Endothelial cell (in vitro differentiated cells): ENCODE measurements at regions not wholly inside any gene's neighbourhood (a gene's known extent, or its start where the extent isn't known, plus 50 kb on each side); places are given as distances from the start of the nearest gene placed in this dataset.

Experiments
- DNase-seq: peaks from one replicate; pipeline ENCODE4 v3.0.0; 2021; ENCODE audit warnings: low spot score
- H3K27ac Mint-ChIP-seq: one replicate; pipeline ENCODE4 v1.8.0; 2021; ENCODE audit warnings: mixed read lengths, inconsistent platforms; ENCODE audit not compliant: unreplicated experiment
- H3K27me3 Mint-ChIP-seq: one replicate; pipeline ENCODE4 v1.8.0; 2021; ENCODE audit warnings: mild to moderate bottlenecking, moderate library complexity, mixed read lengths, inconsistent platforms; ENCODE audit not compliant: unreplicated experiment
- H3K36me3 Mint-ChIP-seq: one replicate; pipeline ENCODE4 v1.8.0; 2021; ENCODE audit warnings: mild to moderate bottlenecking, low read depth, mixed read lengths, inconsistent platforms; ENCODE audit not compliant: unreplicated experiment
- H3K4me1 Mint-ChIP-seq: one replicate; pipeline ENCODE4 v1.8.0; 2021; ENCODE audit warnings: mild to moderate bottlenecking, mixed read lengths, inconsistent platforms; ENCODE audit not compliant: unreplicated experiment
- H3K4me3 Mint-ChIP-seq: one replicate; pipeline ENCODE4 v1.8.0; 2021; ENCODE audit warnings: mild to moderate bottlenecking, mixed read lengths, inconsistent platforms; ENCODE audit not compliant: unreplicated experiment
- H3K9me3 Mint-ChIP-seq: one replicate; pipeline ENCODE4 v1.8.0; 2021; ENCODE audit warnings: mixed read lengths, inconsistent platforms; ENCODE audit not compliant: unreplicated experiment
- CTCF ChIP-seq: fragments of 200-600 bp; sonication (generic); IDR thresholded peaks from one replicate; pipeline ENCODE4 v1.5.0; 2021; ENCODE audit warnings: antibody characterized with exemption; ENCODE audit not compliant: unreplicated experiment

GRCh38 chr2:51959696-51960095 is 927.8 kb upstream of the NRXN1 start:
- H3K4me1 Mint-ChIP-seq = no peaks in the 10 kb centered on the region
- no peak for TF ChIP-seq CTCF
- no peak overlapping the region for H3K27ac Mint-ChIP-seq
- H3K4me3 Mint-ChIP-seq = no peak overlapping the region
- no peaks in the 10 kb centered on the region for H3K36me3 Mint-ChIP-seq
- H3K27me3 Mint-ChIP-seq = no peaks in the 10 kb centered on the region
- no peaks in the 10 kb centered on the region for H3K9me3 Mint-ChIP-seq
- DNase-seq = no peak

GRCh38 chr2:51953931-51954330 is 922.0 kb upstream of the NRXN1 start:
- Mint-ChIP-seq H3K27ac (no peak overlapping the region), H3K9me3 (peaks cover 10% of the 10 kb centered on the region), H3K27me3 (no peaks in the 10 kb centered on the region), H3K36me3 (peaks cover 7% of the 10 kb centered on the region), H3K4me3 (no peak overlapping the region), H3K4me1 (no peaks in the 10 kb centered on the region)
- TF ChIP-seq CTCF = no peak
- DNase-seq = no peak

GRCh38 chr2:51921076-51921475 is 889.1 kb upstream of the NRXN1 start:
- no peak for DNase-seq
- Mint-ChIP-seq H3K4me3 (no peak overlapping the region), H3K9me3 (no peaks in the 10 kb centered on the region), H3K36me3 (no peaks in the 10 kb centered on the region), H3K27me3 (no peaks in the 10 kb centered on the region), H3K27ac (no peak overlapping the region), H3K4me1 (no peaks in the 10 kb centered on the region)
- no peak for TF ChIP-seq CTCF

GRCh38 chr2:51920509-51920908 is 888.6 kb upstream of the NRXN1 start:
- Mint-ChIP-seq H3K27me3 (no peaks in the 10 kb centered on the region), H3K9me3 (no peaks in the 10 kb centered on the region), H3K36me3 (no peaks in the 10 kb centered on the region), H3K27ac (no peak overlapping the region), H3K4me1 (no peaks in the 10 kb centered on the region), H3K4me3 (no peak overlapping the region)
- TF ChIP-seq CTCF = no peak
- DNase-seq = no peak

DNA sequence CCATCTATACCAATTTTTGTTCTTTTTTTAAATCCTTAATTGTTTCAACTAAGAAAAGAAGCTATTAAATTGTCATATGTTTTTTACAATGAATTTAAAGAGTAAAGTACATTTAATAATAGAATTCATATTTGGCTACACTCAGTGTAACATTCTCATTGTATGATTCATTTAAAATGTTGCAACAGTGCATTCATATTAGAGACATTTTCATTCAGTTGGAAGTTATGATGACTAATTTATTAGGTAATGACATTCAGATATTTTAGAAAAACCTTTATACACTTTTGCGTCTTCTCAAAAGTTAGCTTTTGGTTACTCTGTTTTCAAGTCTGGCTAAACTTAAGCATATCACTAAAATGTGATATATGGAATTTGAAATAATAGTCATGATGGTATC is 887.5 kb upstream of the NRXN1 start:
- no peak overlapping the region for H3K4me3 Mint-ChIP-seq
- no peaks in the 10 kb centered on the region for H3K9me3 Mint-ChIP-seq
- no peaks in the 10 kb centered on the region for H3K27me3 Mint-ChIP-seq
- no peak overlapping the region for H3K27ac Mint-ChIP-seq
- H3K4me1 Mint-ChIP-seq = no peaks in the 10 kb centered on the region
- DNase-seq = no peak
- TF ChIP-seq CTCF = no peak
- no peaks in the 10 kb centered on the region for H3K36me3 Mint-ChIP-seq
